H1 (cell line): ENCODE measurements at regions not wholly inside any gene's neighbourhood (a gene's known extent, or its start where the extent isn't known, plus 50 kb on each side); places are given as distances from the start of the nearest gene placed in this dataset.

ENCODE experiments used
- CTCF ChIA-PET: fragments of 300-600 bp; sonication (Branson Sonifier 250); formaldehyde crosslinking; loops from one replicate; lab custom pipeline; 2021; ENCODE audit not compliant: partially characterized antibody; lab: Charles Lee
- POLR2A ChIA-PET: fragments of 300-600 bp; sonication (Branson Sonifier 250); formaldehyde crosslinking; loops from one replicate; lab custom pipeline; 2021; ENCODE audit warnings: inconsistent platforms; ENCODE audit not compliant: partially characterized antibody; lab: Charles Lee
- DNase-seq, 2 experiments: peaks; one replicate each; pipeline versions ENCODE4 v3.0.0 to v3.0.0-alpha.2; 2010 to 2022; ENCODE audit warnings: low spot score in 2 of 2, low read depth in 1 of 2, mixed read lengths in 1 of 2
- FAIRE-seq: peaks from 2 replicates; lab custom pipeline; 2011; peaks lifted over from hg19 to GRCh38; lab: Jason Lieb, UNC
- H2AFZ ChIP-seq: 2 replicates; pipeline ENCODE4 v1.8.1; 2012; ENCODE audit warnings: low read length, inconsistent platforms
- H2AK5ac ChIP-seq: 2 replicates; pipeline ENCODE4 v1.6.1; 2013; ENCODE audit warnings: low read depth, low read length
- H2BK120ac ChIP-seq: replicated peaks from 2 replicates; pipeline ENCODE3; 2013; ENCODE audit warnings: low read depth, low read length, inconsistent platforms
- H2BK12ac ChIP-seq: 2 replicates; pipeline ENCODE4 v1.6.1; 2013; ENCODE audit warnings: low read depth, low read length
- H2BK15ac ChIP-seq: 2 replicates; pipeline ENCODE4 v1.6.1; 2013; ENCODE audit warnings: low read length
- H2BK20ac ChIP-seq: 2 replicates; pipeline ENCODE4 v1.6.1; 2013; ENCODE audit warnings: low read length
- H2BK5ac ChIP-seq: 2 replicates; pipeline ENCODE4 v1.6.1; 2013; ENCODE audit warnings: low read depth, low read length
- H3K14ac ChIP-seq: 2 replicates; pipeline ENCODE4 v1.6.1; 2013; ENCODE audit warnings: inconsistent platforms; ENCODE audit not compliant: insufficient read length
- H3K18ac ChIP-seq: 2 replicates; pipeline ENCODE4 v1.6.1; 2013; ENCODE audit warnings: low read length; ENCODE audit errors: extremely low read depth
- H3K23ac ChIP-seq: 2 replicates; pipeline ENCODE4 v1.6.1; 2013; ENCODE audit warnings: inconsistent platforms; ENCODE audit not compliant: insufficient read length
- H3K23me2 ChIP-seq: 2 replicates; pipeline ENCODE4 v1.6.1; 2013; ENCODE audit warnings: low read depth, low read length
- H3K27ac ChIP-seq: 2 replicates; pipeline ENCODE4 v1.6.1; 2011; ENCODE audit warnings: low read depth, low read length, inconsistent platforms
- H3K27me3 ChIP-seq, 4 experiments: replicated peaks in 1 of 4; 1 replicate in 1 of 4; 2 replicates in 3 of 4; pipeline versions ENCODE4 v1.6.1 to v1.8.1; 2011 to 2013; ENCODE audit warnings: low read length in 3 of 4, mild to moderate bottlenecking in 3 of 4, inconsistent platforms in 2 of 4, mixed read lengths in 2 of 4, moderate library complexity in 1 of 4; ENCODE audit not compliant: control insufficient read depth in 3 of 4, insufficient read depth in 3 of 4; ENCODE audit errors: extremely low read depth in 1 of 4
- H3K36me3 ChIP-seq, 4 experiments: 2 replicates each; pipeline versions ENCODE4 v1.6.1 to v1.8.1; 2011 to 2013; ENCODE audit warnings: mild to moderate bottlenecking in 4 of 4, low read length in 3 of 4, moderate library complexity in 2 of 4, control low read depth in 1 of 4, inconsistent platforms in 1 of 4; ENCODE audit not compliant: insufficient read depth in 4 of 4, control insufficient read depth in 2 of 4
- H3K4ac ChIP-seq: replicated peaks from 2 replicates; pipeline ENCODE3; 2013; ENCODE audit warnings: low read length, low read depth, mixed read lengths, inconsistent platforms; ENCODE audit not compliant: insufficient read length
- H3K4me1 ChIP-seq, 4 experiments: replicated peaks in 1 of 4; 1 replicate in 1 of 4; 2 replicates in 3 of 4; pipeline versions ENCODE4 v1.6.1 to v1.8.1; 2011 to 2013; ENCODE audit warnings: low read length in 3 of 4, inconsistent platforms in 2 of 4, mixed read lengths in 1 of 4; ENCODE audit not compliant: insufficient read depth in 4 of 4, control insufficient read depth in 3 of 4
- H3K4me2 ChIP-seq, 2 experiments: 2 replicates each; pipeline versions ENCODE4 v1.6.1 to v1.8.1; 2011 to 2013; ENCODE audit warnings: low read depth in 2 of 2, low read length in 2 of 2, control low read depth in 1 of 2, inconsistent platforms in 1 of 2, mild to moderate bottlenecking in 1 of 2; ENCODE audit not compliant: insufficient read depth in 1 of 2
- H3K4me3 ChIP-seq, 4 experiments: fragments of 200-600, 300-600 bp in 1 of 4; sonication (generic), shearing (Covaris generic), sonication (Bioruptor Twin) in 1 of 4; 2 replicates each; pipeline versions ENCODE4 v1.5.1 to v1.8.1; 2011 to 2016; ENCODE audit warnings: low read length in 4 of 4, low read depth in 3 of 4, control low read depth in 2 of 4, inconsistent platforms in 2 of 4, mild to moderate bottlenecking in 2 of 4, mixed read lengths in 1 of 4, moderate library complexity in 1 of 4; ENCODE audit not compliant: insufficient read depth in 2 of 4; ENCODE audit errors: extremely low read depth in 1 of 4
- H3K56ac ChIP-seq: replicated peaks from 2 replicates; pipeline ENCODE3; 2013; ENCODE audit warnings: low read depth, mild to moderate bottlenecking, mixed read lengths, low read length, inconsistent platforms; ENCODE audit not compliant: insufficient read length
- H3K79me1 ChIP-seq: 2 replicates; pipeline ENCODE4 v1.6.1; 2013; ENCODE audit warnings: low read depth, low read length, control low read depth
- H3K79me2 ChIP-seq, 2 experiments: 2 replicates each; pipeline versions ENCODE4 v1.6.1 to v1.8.1; 2012 to 2013; ENCODE audit warnings: low read length in 2 of 2, mild to moderate bottlenecking in 2 of 2, inconsistent platforms in 1 of 2; ENCODE audit not compliant: insufficient read depth in 2 of 2, control insufficient read depth in 1 of 2
- H3K9ac ChIP-seq, 4 experiments: replicated peaks in 1 of 4; 1 replicate in 1 of 4; 2 replicates in 3 of 4; pipeline versions ENCODE4 v1.6.1 to v1.8.1; 2011 to 2013; ENCODE audit warnings: low read depth in 3 of 4, low read length in 3 of 4, control low read depth in 2 of 4, mild to moderate bottlenecking in 2 of 4, moderate library complexity in 2 of 4, inconsistent platforms in 1 of 4; ENCODE audit errors: extremely low read depth in 1 of 4
- H3K9me3 ChIP-seq, 2 experiments: 2 replicates each; pipeline versions ENCODE4 v1.6.1 to v1.8.1; 2012 to 2013; ENCODE audit warnings: mild to moderate bottlenecking in 2 of 2, moderate library complexity in 2 of 2, control low read depth in 1 of 2, inconsistent platforms in 1 of 2, low read depth in 1 of 2, low read length in 1 of 2, mixed read lengths in 1 of 2; ENCODE audit not compliant: insufficient read depth in 2 of 2
- H4K20me1 ChIP-seq, 2 experiments: replicated peaks in 1 of 2; 2 replicates each; pipeline versions ENCODE3 to v1.8.1; 2011 to 2013; ENCODE audit warnings: inconsistent platforms in 2 of 2, low read length in 2 of 2, mild to moderate bottlenecking in 1 of 2; ENCODE audit not compliant: insufficient read depth in 2 of 2, control insufficient read depth in 1 of 2
- H4K5ac ChIP-seq: 2 replicates; pipeline ENCODE4 v1.6.1; 2013; ENCODE audit warnings: low read length, low read depth, mixed read lengths, inconsistent platforms; ENCODE audit not compliant: insufficient read length
- H4K8ac ChIP-seq: 2 replicates; pipeline ENCODE4 v1.8.0; 2013; ENCODE audit warnings: mild to moderate bottlenecking, moderate library complexity, low read length, inconsistent platforms; ENCODE audit not compliant: insufficient read depth; ENCODE audit errors: extremely low read depth
- H4K91ac ChIP-seq: replicated peaks from 2 replicates; pipeline ENCODE3; 2013; ENCODE audit warnings: low read length, mixed read lengths, inconsistent platforms; ENCODE audit not compliant: insufficient read length
- BACH1 ChIP-seq: IDR thresholded peaks from 2 replicates; pipeline ENCODE4 v1.6.1; 2012; ENCODE audit warnings: low read length, improper control_type of control experiment
- CREB1 ChIP-seq: IDR thresholded peaks from 2 replicates; pipeline ENCODE4 v1.6.1; 2012; ENCODE audit warnings: inconsistent platforms
- HDAC2 ChIP-seq, 2 experiments: fragments of 300-600 bp in 1 of 2; sonication (generic) in 1 of 2; IDR thresholded peaks; 2 replicates each; pipeline ENCODE4 v1.6.1; 2011 to 2012; ENCODE audit warnings: low read depth in 2 of 2, low read length in 2 of 2, mild to moderate bottlenecking in 2 of 2, moderate library complexity in 2 of 2, borderline replicate concordance in 1 of 2, inconsistent platforms in 1 of 2
- KDM4A ChIP-seq: IDR thresholded peaks from one replicate; pipeline ENCODE4 v1.7.1; 2012; ENCODE audit warnings: low read depth, mild to moderate bottlenecking, moderate library complexity, low read length, inconsistent platforms; ENCODE audit not compliant: severe bottlenecking
- MAFK ChIP-seq: IDR thresholded peaks from 2 replicates; pipeline ENCODE4 v1.6.1; 2012; ENCODE audit warnings: low read depth, mild to moderate bottlenecking, improper control_type of control experiment, low read length
- POLR2AphosphoS5 ChIP-seq: IDR thresholded peaks from 2 replicates; pipeline ENCODE4 v1.6.1; 2011; ENCODE audit warnings: low read depth, low read length
- SP4 ChIP-seq: IDR thresholded peaks from 2 replicates; pipeline ENCODE4 v1.6.1; 2012; ENCODE audit warnings: low read length, inconsistent platforms
- SRF ChIP-seq: IDR thresholded peaks from 2 replicates; pipeline ENCODE4 v1.6.1; 2011; ENCODE audit warnings: mild to moderate bottlenecking, low read depth, low read length, moderate library complexity
- YY1 ChIP-seq: IDR thresholded peaks from 2 replicates; pipeline ENCODE4 v1.6.1; 2011; ENCODE audit warnings: low read depth, mild to moderate bottlenecking, low read length
- WGBS, 2 experiments: shearing (Covaris generic) in 1 of 2; methylation state at CpG; one replicate each; pipeline versions ENCODE4 v1.1.6 to v1.1.7; 2013 to 2015; ENCODE audit warnings: low lambda C conversion rate in 2 of 2, mixed read lengths in 2 of 2, inconsistent platforms in 1 of 2, low coverage in 1 of 2, missing lambda C conversion rate in 1 of 2; ENCODE audit not compliant: insufficient replicate concordance in 2 of 2, insufficient coverage in 1 of 2, insufficient read length in 1 of 2; ENCODE audit errors: extremely low coverage in 1 of 2, missing lambda C conversion rate in 1 of 2; 5-methylcytosine and 5-hydroxymethylcytosine counted together

GRCh38 chr21:26405735-26406361 is 167.2 kb downstream of the CYYR1 start:
- FAIRE-seq, result no peak

More at GRCh38 chr21:26405735-26406361, 167.2 kb downstream of the CYYR1 start:
- H3K14ac ChIP-seq, result no peak overlapping the region
- no peak overlapping the region for H3K4me3 ChIP-seq
- no peak overlapping the region for H3K4me2 ChIP-seq
- H3K79me2 ChIP-seq, result no peaks in the 10 kb centered on the region
- H2BK12ac ChIP-seq, result peak overlapping the region; percentile 97
- 90% methylated on average over 9 of the region's 9 CpGs; no CpG with 5 or more reads in 1 of the 2 experiments for whole genome bisulfite sequencing, 2 experiments
- 0 out of 2 replicates have a peak overlapping the region, but pooled peaks have one; percentile 21 for H3K18ac ChIP-seq
- peak overlapping the region; percentile 24; the same call in 1 of the 2 replicates for H2AFZ ChIP-seq
- H4K8ac ChIP-seq, result no peak overlapping the region
- H2BK5ac ChIP-seq, result 0 out of 2 replicates have a peak overlapping the region, but pooled peaks have one; percentile 27
- no peaks in the 10 kb centered on the region for H3K79me1 ChIP-seq
- peak; percentile 98 for TF ChIP-seq MAFK
- TF ChIP-seq KDM4A, result no peak
- TF ChIP-seq YY1, result no peak
- no peak for TF ChIP-seq SRF
- no peak for TF ChIP-seq HDAC2 (IDR thresholded peaks at IDR 0.05; ENCODE audit: borderline replicate concordance in 1 of 2, low read depth in 2 of 2, low read length in 2 of 2)
- TF ChIP-seq CREB1, result no peak
- TF ChIP-seq POLR2AphosphoS5, result no peak
- no peak for TF ChIP-seq SP4
- peak; percentile 100 for TF ChIP-seq BACH1
- H3K23me2 ChIP-seq, result no peaks in the 10 kb centered on the region
- POLR2A ChIA-PET, result interaction anchor here (0.5 kb wide), 1 partner anchor 21 kb away, joined by 3 read pairs; no protein-coding TSS in a partner anchor
- no peaks in the 10 kb centered on the region for H4K20me1 ChIP-seq
- no peak for DNase-seq
- H4K91ac ChIP-seq, result peak overlapping the region; percentile 58
- no peak overlapping the region for H3K27ac ChIP-seq
- H2AK5ac ChIP-seq, result no peak overlapping the region
- H3K27me3 ChIP-seq, result no peaks in the 10 kb centered on the region; a peak in 1 of 7 replicates
- no peaks in the 10 kb centered on the region for H3K36me3 ChIP-seq
- H2BK20ac ChIP-seq, result peak overlapping the region; percentile 93
- peak overlapping the region; percentile 65; the same call in 1 of the 2 replicates for H2BK15ac ChIP-seq
- no peak overlapping the region for H2BK120ac ChIP-seq
- CTCF ChIA-PET, result interaction anchor here (1.3 kb wide), 1 partner anchor 19 kb away, joined by 4 read pairs; no protein-coding TSS in a partner anchor
- no peak overlapping the region for H4K5ac ChIP-seq
- no peaks in the 10 kb centered on the region for H3K9me3 ChIP-seq
- no peak overlapping the region for H3K56ac ChIP-seq
- peaks cover 0 to 2% (median under 1%) of the 10 kb centered on the region in 4 experiments; a peak in 2 of 7 replicates for H3K4me1 ChIP-seq
- H3K23ac ChIP-seq, result no peak overlapping the region
- peak overlapping the region in 1 of 4 experiments; percentile 32; a peak in 1 of 7 replicates for H3K9ac ChIP-seq
- no peak overlapping the region for H3K4ac ChIP-seq
